ENCODE measurements at regions not wholly inside any gene's neighbourhood (a gene's known extent, or its start where the extent isn't known, plus 50 kb on each side); places are given as distances from the start of the nearest gene placed in this dataset.
"Not testable (repeated sequence)": the region's sequence is repeated elsewhere in the genome, so short reads cannot be mapped to it uniquely, and the experiment has no call there.

- H3K9ac ChIP-seq (ENCODE audit: low read length in 5 of 5); H3K36me3 ChIP-seq (ENCODE audit: control insufficient read depth in 5 of 5, insufficient read depth in 5 of 5, low read length in 5 of 5); H3K27ac ChIP-seq (ENCODE audit: low read depth, low read length); H3K9me3 ChIP-seq (ENCODE audit: control insufficient read depth in 5 of 5, low read length in 5 of 5); H3K4me3 ChIP-seq (ENCODE audit: low read depth in 1 of 5, low read length in 5 of 5); H3K27me3 ChIP-seq (ENCODE audit: control insufficient read depth in 5 of 5, insufficient read depth in 4 of 5, low read length in 5 of 5); H3K4me1 ChIP-seq (ENCODE audit: control insufficient read depth in 5 of 5, insufficient read depth in 5 of 5, low read length in 5 of 5): not testable (repeated sequence)
These were observed 138.3 kb downstream of the TPBG start for GRCh38 chr6:82501901-82502300.

- no peak overlapping the region for H3K27ac ChIP-seq (ENCODE audit: low read depth, low read length)
- no peaks in the 10 kb centered on the region for H3K36me3 ChIP-seq (ENCODE audit: control insufficient read depth in 5 of 5, insufficient read depth in 5 of 5, low read length in 5 of 5)
- no peak overlapping the region for H3K9ac ChIP-seq (ENCODE audit: low read length in 5 of 5)
- no peak overlapping the region for H3K4me3 ChIP-seq (ENCODE audit: low read depth in 1 of 5, low read length in 5 of 5)
- peaks cover 0 to 3% (median 0%) of the 10 kb centered on the region in 5 donors for H3K9me3 ChIP-seq (ENCODE audit: control insufficient read depth in 5 of 5, low read length in 5 of 5)
- no peaks in the 10 kb centered on the region for H3K27me3 ChIP-seq (ENCODE audit: control insufficient read depth in 5 of 5, insufficient read depth in 4 of 5, low read length in 5 of 5)
- H3K4me1 ChIP-seq (ENCODE audit: control insufficient read depth in 5 of 5, insufficient read depth in 5 of 5, low read length in 5 of 5): no peaks in the 10 kb centered on the region
These were observed 142.9 kb downstream of the TPBG start for GRCh38 chr6:82506526-82506925.

GRCh38 chr6:82507112-82507511, 143.5 kb downstream of the TPBG start:
- Histone ChIP-seq H3K27ac (ENCODE audit: low read depth, low read length) (no peak overlapping the region), H3K4me1 (ENCODE audit: control insufficient read depth in 5 of 5, insufficient read depth in 5 of 5, low read length in 5 of 5) (no peaks in the 10 kb centered on the region), H3K4me3 (ENCODE audit: low read depth in 1 of 5, low read length in 5 of 5) (no peak overlapping the region), H3K9ac (ENCODE audit: low read length in 5 of 5) (no peak overlapping the region), H3K27me3 (ENCODE audit: control insufficient read depth in 5 of 5, insufficient read depth in 4 of 5, low read length in 5 of 5) (no peaks in the 10 kb centered on the region), H3K9me3 (ENCODE audit: control insufficient read depth in 5 of 5, low read length in 5 of 5) (peaks cover 0 to 3% (median 0%) of the 10 kb centered on the region in 5 donors), H3K36me3 (ENCODE audit: control insufficient read depth in 5 of 5, insufficient read depth in 5 of 5, low read length in 5 of 5) (no peaks in the 10 kb centered on the region)

- Histone ChIP-seq H3K4me3 (ENCODE audit: low read depth in 1 of 5, low read length in 5 of 5) (no peak overlapping the region), H3K9ac (ENCODE audit: low read length in 5 of 5) (no peak overlapping the region), H3K36me3 (ENCODE audit: control insufficient read depth in 5 of 5, insufficient read depth in 5 of 5, low read length in 5 of 5) (no peaks in the 10 kb centered on the region), H3K27ac (ENCODE audit: low read depth, low read length) (no peak overlapping the region), H3K27me3 (ENCODE audit: control insufficient read depth in 5 of 5, insufficient read depth in 4 of 5, low read length in 5 of 5) (no peaks in the 10 kb centered on the region), H3K9me3 (ENCODE audit: control insufficient read depth in 5 of 5, low read length in 5 of 5) (peaks cover 0 to 3% (median 0%) of the 10 kb centered on the region in 5 donors), H3K4me1 (ENCODE audit: control insufficient read depth in 5 of 5, insufficient read depth in 5 of 5, low read length in 5 of 5) (no peaks in the 10 kb centered on the region)
These were observed 147.9 kb downstream of the TPBG start for GRCh38 chr6:82511546-82511945.

- not testable (repeated sequence) for H3K27me3 ChIP-seq (ENCODE audit: control insufficient read depth in 5 of 5, insufficient read depth in 4 of 5, low read length in 5 of 5); H3K9me3 ChIP-seq (ENCODE audit: control insufficient read depth in 5 of 5, low read length in 5 of 5); H3K4me3 ChIP-seq (ENCODE audit: low read depth in 1 of 5, low read length in 5 of 5)
These were observed 154.3 kb downstream of the TPBG start for GRCh38 chr6:82517896-82518295.

GRCh38 chr6:82521369-82521768, 157.8 kb downstream of the TPBG start:
- H3K4me3 ChIP-seq (ENCODE audit: low read depth in 1 of 5, low read length in 5 of 5): no peak overlapping the region
- H3K27ac ChIP-seq (ENCODE audit: low read depth, low read length): no peak overlapping the region
- H3K36me3 ChIP-seq (ENCODE audit: control insufficient read depth in 5 of 5, insufficient read depth in 5 of 5, low read length in 5 of 5): no peaks in the 10 kb centered on the region
- no peaks in the 10 kb centered on the region for H3K4me1 ChIP-seq (ENCODE audit: control insufficient read depth in 5 of 5, insufficient read depth in 5 of 5, low read length in 5 of 5)
- H3K9me3 ChIP-seq (ENCODE audit: control insufficient read depth in 5 of 5, low read length in 5 of 5): peaks cover 0 to 3% (median 0%) of the 10 kb centered on the region in 5 donors
- no peak overlapping the region for H3K9ac ChIP-seq (ENCODE audit: low read length in 5 of 5)
- H3K27me3 ChIP-seq (ENCODE audit: control insufficient read depth in 5 of 5, insufficient read depth in 4 of 5, low read length in 5 of 5): no peaks in the 10 kb centered on the region

More at GRCh38 chr6:82517896-82518295, 154.3 kb downstream of the TPBG start:
- H3K27ac ChIP-seq (ENCODE audit: low read depth, low read length); H3K4me1 ChIP-seq (ENCODE audit: control insufficient read depth in 5 of 5, insufficient read depth in 5 of 5, low read length in 5 of 5); H3K9ac ChIP-seq (ENCODE audit: low read length in 5 of 5); H3K36me3 ChIP-seq (ENCODE audit: control insufficient read depth in 5 of 5, insufficient read depth in 5 of 5, low read length in 5 of 5): not testable (repeated sequence)

GRCh38 chr6:82521861-82522260, 158.2 kb downstream of the TPBG start:
- no peak overlapping the region for H3K4me3 ChIP-seq (ENCODE audit: low read depth in 1 of 5, low read length in 5 of 5)
- H3K27me3 ChIP-seq (ENCODE audit: control insufficient read depth in 5 of 5, insufficient read depth in 4 of 5, low read length in 5 of 5): no peaks in the 10 kb centered on the region
- no peak overlapping the region for H3K9ac ChIP-seq (ENCODE audit: low read length in 5 of 5)
- peaks cover 0 to 3% (median 0%) of the 10 kb centered on the region in 5 donors for H3K9me3 ChIP-seq (ENCODE audit: control insufficient read depth in 5 of 5, low read length in 5 of 5)
- H3K27ac ChIP-seq (ENCODE audit: low read depth, low read length): no peak overlapping the region
- no peaks in the 10 kb centered on the region for H3K4me1 ChIP-seq (ENCODE audit: control insufficient read depth in 5 of 5, insufficient read depth in 5 of 5, low read length in 5 of 5)
- H3K36me3 ChIP-seq (ENCODE audit: control insufficient read depth in 5 of 5, insufficient read depth in 5 of 5, low read length in 5 of 5): no peaks in the 10 kb centered on the region

- H3K4me1 ChIP-seq (ENCODE audit: control insufficient read depth in 5 of 5, insufficient read depth in 5 of 5, low read length in 5 of 5): peaks cover 0 to 5% (median 0%) of the 10 kb centered on the region in 5 donors
- peaks cover 0 to 3% (median 0%) of the 10 kb centered on the region in 5 donors for H3K9me3 ChIP-seq (ENCODE audit: control insufficient read depth in 5 of 5, low read length in 5 of 5)
- H3K36me3 ChIP-seq (ENCODE audit: control insufficient read depth in 5 of 5, insufficient read depth in 5 of 5, low read length in 5 of 5): no peaks in the 10 kb centered on the region
- H3K27me3 ChIP-seq (ENCODE audit: control insufficient read depth in 5 of 5, insufficient read depth in 4 of 5, low read length in 5 of 5): no peaks in the 10 kb centered on the region
- no peak overlapping the region for H3K4me3 ChIP-seq (ENCODE audit: low read depth in 1 of 5, low read length in 5 of 5)
- H3K9ac ChIP-seq (ENCODE audit: low read length in 5 of 5): no peak overlapping the region
- H3K27ac ChIP-seq (ENCODE audit: low read depth, low read length): no peak overlapping the region
These were observed 160.4 kb downstream of the TPBG start for GRCh38 chr6:82524031-82524430.

- no peaks in the 10 kb centered on the region for H3K27me3 ChIP-seq (ENCODE audit: control insufficient read depth in 5 of 5, insufficient read depth in 4 of 5, low read length in 5 of 5)
- H3K9ac ChIP-seq (ENCODE audit: low read length in 5 of 5): no peak overlapping the region
- no peak overlapping the region for H3K27ac ChIP-seq (ENCODE audit: low read depth, low read length)
- H3K4me1 ChIP-seq (ENCODE audit: control insufficient read depth in 5 of 5, insufficient read depth in 5 of 5, low read length in 5 of 5): peaks cover 0 to 8% (median 0%) of the 10 kb centered on the region in 5 donors
- no peaks in the 10 kb centered on the region for H3K36me3 ChIP-seq (ENCODE audit: control insufficient read depth in 5 of 5, insufficient read depth in 5 of 5, low read length in 5 of 5)
- no peaks in the 10 kb centered on the region for H3K9me3 ChIP-seq (ENCODE audit: control insufficient read depth in 5 of 5, low read length in 5 of 5)
- H3K4me3 ChIP-seq (ENCODE audit: low read depth in 1 of 5, low read length in 5 of 5): no peak overlapping the region
These were observed 162.3 kb downstream of the TPBG start for GRCh38 chr6:82525775-82526495.

- not testable (repeated sequence) for H3K27ac ChIP-seq (ENCODE audit: low read depth, low read length); H3K27me3 ChIP-seq (ENCODE audit: control insufficient read depth in 5 of 5, insufficient read depth in 4 of 5, low read length in 5 of 5); H3K9me3 ChIP-seq (ENCODE audit: control insufficient read depth in 5 of 5, low read length in 5 of 5); H3K9ac ChIP-seq (ENCODE audit: low read length in 5 of 5); H3K4me3 ChIP-seq (ENCODE audit: low read depth in 1 of 5, low read length in 5 of 5); H3K36me3 ChIP-seq (ENCODE audit: control insufficient read depth in 5 of 5, insufficient read depth in 5 of 5, low read length in 5 of 5); H3K4me1 ChIP-seq (ENCODE audit: control insufficient read depth in 5 of 5, insufficient read depth in 5 of 5, low read length in 5 of 5)
These were observed 166.4 kb downstream of the TPBG start for GRCh38 chr6:82529960-82530460.

Data from subcutaneous abdominal adipose tissue (tissue), 5 donors.